Gastrocnemius medialis (tissue), 4 donors: ENCODE measurements at regions not wholly inside any gene's neighbourhood (a gene's known extent, or its start where the extent isn't known, plus 50 kb on each side); places are given as distances from the start of the nearest gene placed in this dataset.

ENCODE experiments used
- CTCF ChIP-seq, 5 experiments: fragments of 450-650 bp in 3 of 5; fragments of 200-600 bp in 2 of 5; sonication (generic) in 2 of 5; IDR thresholded peaks in 4 of 5; conservative IDR thresholded peaks in 1 of 5; 1 replicate in 4 of 5; 2 replicates in 1 of 5; pipeline ENCODE4 v1.5.1; 2016 to 2019; ENCODE audit warnings: antibody characterized with exemption in 5 of 5, mild to moderate bottlenecking in 3 of 5, moderate library complexity in 3 of 5
- POLR2A ChIP-seq, 2 donors: fragments of 450-650 bp; IDR thresholded peaks; one replicate each; pipeline ENCODE4 v1.6.1; 2017; ENCODE audit warnings: antibody characterized with exemption in 2 of 2, mild to moderate bottlenecking in 2 of 2, moderate library complexity in 2 of 2

DNA sequence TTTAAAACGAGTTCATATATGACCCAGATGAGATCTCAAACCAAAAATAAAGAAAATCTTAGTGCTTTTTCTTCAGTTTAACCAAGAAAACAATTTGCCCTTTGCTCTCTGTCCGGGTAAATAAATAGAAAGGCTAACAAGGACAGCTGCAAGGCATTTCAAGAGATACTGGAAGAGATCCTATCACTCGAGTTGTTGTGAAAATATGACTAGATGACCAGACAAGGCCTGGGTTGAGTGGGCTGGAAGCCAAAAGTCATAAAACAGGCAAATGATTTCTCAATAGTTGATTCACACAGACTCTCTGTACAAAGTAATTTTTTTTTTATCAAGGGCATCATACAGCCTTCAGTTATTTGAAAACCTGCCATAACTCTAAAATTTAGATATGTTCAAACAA lies 55.9 kb upstream of the AVPR1A start:
- TF ChIP-seq CTCF (IDR thresholded peaks at IDR 0.05 in 4 of 5, conservative IDR thresholded peaks at IDR 0.05 in 1 of 5) = no peak
- TF ChIP-seq POLR2A (IDR thresholded peaks at IDR 0.05) = no peak
